CD4-positive, CD25-positive, alpha-beta regulatory T cell (primary cell): ENCODE measurements at regions not wholly inside any gene's neighbourhood (a gene's known extent, or its start where the extent isn't known, plus 50 kb on each side); places are given as distances from the start of the nearest gene placed in this dataset.

ENCODE experiments used
- ATAC-seq, 2 donors: fragments of 150-1000 bp; cut with Tn5 transposase; one replicate each; pipeline ENCODE4 v1.10.0; 2021; ENCODE audit warnings: low read depth in 2 of 2, moderate number of reproducible peaks in 2 of 2, moderate library complexity in 1 of 2
- DNase-seq, 3 donors: peaks; one replicate each; pipeline versions ENCODE4 v3.0.0 to v3.0.0-alpha.2; 2012 to 2022; ENCODE audit warnings: mixed read lengths in 1 of 3
- H3K27ac ChIP-seq: one replicate; pipeline ENCODE4 v1.7.0; 2013; ENCODE audit warnings: mild to moderate bottlenecking, low read length; ENCODE audit not compliant: insufficient read depth, poor library complexity, severe bottlenecking
- H3K27me3 ChIP-seq: one replicate; pipeline ENCODE4 v1.7.0; 2013; ENCODE audit warnings: low read length; ENCODE audit not compliant: control insufficient read depth, insufficient read depth
- H3K36me3 ChIP-seq: one replicate; pipeline ENCODE4 v1.7.0; 2013; ENCODE audit warnings: mild to moderate bottlenecking, low read length, moderate library complexity; ENCODE audit not compliant: control insufficient read depth, insufficient read depth
- H3K4me1 ChIP-seq: 2 replicates; pipeline ENCODE4 v1.7.0; 2013; ENCODE audit warnings: mild to moderate bottlenecking, low read length; ENCODE audit not compliant: insufficient read depth, control insufficient read depth, poor library complexity, severe bottlenecking
- H3K4me3 ChIP-seq: one replicate; pipeline ENCODE4 v1.7.0; 2013; ENCODE audit warnings: low read depth, mild to moderate bottlenecking, low read length, moderate library complexity
- H3K9me3 ChIP-seq, 2 experiments: 1 replicate in 1 of 2; 2 replicates in 1 of 2; pipeline ENCODE4 v1.7.0; 2013; ENCODE audit warnings: low read length in 2 of 2, mild to moderate bottlenecking in 1 of 2, moderate library complexity in 1 of 2; ENCODE audit not compliant: control insufficient read depth in 2 of 2
- H3K27ac Mint-ChIP-seq, 3 donors: one replicate each; pipeline ENCODE4 v1.8.0; 2020 to 2022; ENCODE audit warnings: mild to moderate bottlenecking in 3 of 3, mixed read lengths in 3 of 3, moderate library complexity in 2 of 3
- H3K27me3 Mint-ChIP-seq: one replicate; pipeline ENCODE4 v1.8.0; 2022; ENCODE audit warnings: mild to moderate bottlenecking, mixed read lengths
- H3K36me3 Mint-ChIP-seq: one replicate; pipeline ENCODE4 v1.8.0; 2020; ENCODE audit warnings: mixed read lengths
- H3K4me1 Mint-ChIP-seq, 4 donors: one replicate each; pipeline ENCODE4 v1.8.0; 2020 to 2022; ENCODE audit warnings: mixed read lengths in 4 of 4, mild to moderate bottlenecking in 1 of 4
- H3K4me3 Mint-ChIP-seq, 4 donors: one replicate each; pipeline ENCODE4 v1.8.0; 2020 to 2022; ENCODE audit warnings: mild to moderate bottlenecking in 4 of 4, mixed read lengths in 4 of 4, moderate library complexity in 3 of 4
- H3K9me3 Mint-ChIP-seq, 7 donors: one replicate each; pipeline ENCODE4 v1.8.0; 2020 to 2022; ENCODE audit warnings: mixed read lengths in 7 of 7, mild to moderate bottlenecking in 3 of 7, moderate library complexity in 2 of 7

DNA sequence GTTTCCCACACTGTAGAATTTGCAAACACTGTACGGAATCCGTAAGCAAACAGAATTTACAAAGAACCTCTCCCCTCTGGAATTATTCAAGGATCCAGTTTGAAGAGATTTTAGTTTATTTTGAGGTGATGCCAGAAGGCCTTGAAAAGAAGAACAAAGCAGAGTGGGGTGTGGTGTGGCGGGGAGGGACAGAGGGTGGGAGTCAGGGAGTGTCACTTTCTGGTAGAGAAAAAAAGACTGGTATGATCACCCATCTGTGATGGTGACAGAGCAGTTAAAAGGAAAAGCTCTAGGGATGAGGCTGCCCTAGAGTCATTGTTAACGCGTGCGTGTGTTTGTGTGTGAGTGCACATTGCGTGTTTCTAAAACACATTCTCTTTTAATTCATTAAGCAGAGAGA is 97.0 kb upstream of the F13A1 start:
- no peak overlapping the region for H3K4me3 Mint-ChIP-seq
- no peaks in the 10 kb centered on the region for H3K27me3 ChIP-seq
- H3K4me3 ChIP-seq, result no peak overlapping the region
- H3K9me3 Mint-ChIP-seq, result peaks cover 0 to 4% (median 0%) of the 10 kb centered on the region in 7 donors
- H3K4me1 ChIP-seq, result no peaks in the 10 kb centered on the region
- no peaks in the 10 kb centered on the region for H3K36me3 Mint-ChIP-seq
- H3K36me3 ChIP-seq, result no peaks in the 10 kb centered on the region
- no peak overlapping the region for H3K27ac ChIP-seq
- H3K27ac Mint-ChIP-seq, result no peak overlapping the region
- DNase-seq (no peak), ATAC-seq (no peak)
- H3K27me3 Mint-ChIP-seq, result no peaks in the 10 kb centered on the region
- H3K9me3 ChIP-seq, result no peaks in the 10 kb centered on the region
- H3K4me1 Mint-ChIP-seq, result no peaks in the 10 kb centered on the region

DNA sequence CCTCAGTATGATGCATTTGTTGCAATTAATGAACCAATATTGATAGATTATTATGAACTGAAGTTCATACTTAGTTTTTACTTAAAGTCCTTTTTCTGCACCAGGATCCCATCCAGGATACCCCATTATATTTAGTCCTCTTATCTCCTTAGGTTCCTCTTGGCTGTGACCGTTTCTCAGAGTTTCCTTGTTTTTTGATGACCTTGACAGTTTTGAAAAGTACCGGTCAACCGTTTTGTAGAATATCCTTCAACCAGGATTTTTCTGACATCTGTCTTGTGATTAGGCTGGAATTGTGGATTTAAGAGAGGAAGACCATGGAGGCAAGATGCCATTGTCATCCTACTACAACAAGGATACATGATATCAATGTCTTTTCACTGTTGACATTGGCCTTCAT is 98.0 kb upstream of the F13A1 start:
- Histone ChIP-seq H3K4me1 (no peaks in the 10 kb centered on the region), H3K9me3 (no peaks in the 10 kb centered on the region), H3K36me3 (no peaks in the 10 kb centered on the region), H3K27me3 (no peaks in the 10 kb centered on the region), H3K27ac (no peak overlapping the region), H3K4me3 (no peak overlapping the region)
- no peaks in the 10 kb centered on the region for H3K36me3 Mint-ChIP-seq
- ATAC-seq, result no peak
- H3K27ac Mint-ChIP-seq, result no peak overlapping the region
- no peak for DNase-seq
- H3K9me3 Mint-ChIP-seq, result peaks cover 0 to 7% (median 0%) of the 10 kb centered on the region in 7 donors
- H3K4me3 Mint-ChIP-seq, result no peak overlapping the region
- H3K4me1 Mint-ChIP-seq, result no peaks in the 10 kb centered on the region
- H3K27me3 Mint-ChIP-seq, result no peaks in the 10 kb centered on the region

DNA sequence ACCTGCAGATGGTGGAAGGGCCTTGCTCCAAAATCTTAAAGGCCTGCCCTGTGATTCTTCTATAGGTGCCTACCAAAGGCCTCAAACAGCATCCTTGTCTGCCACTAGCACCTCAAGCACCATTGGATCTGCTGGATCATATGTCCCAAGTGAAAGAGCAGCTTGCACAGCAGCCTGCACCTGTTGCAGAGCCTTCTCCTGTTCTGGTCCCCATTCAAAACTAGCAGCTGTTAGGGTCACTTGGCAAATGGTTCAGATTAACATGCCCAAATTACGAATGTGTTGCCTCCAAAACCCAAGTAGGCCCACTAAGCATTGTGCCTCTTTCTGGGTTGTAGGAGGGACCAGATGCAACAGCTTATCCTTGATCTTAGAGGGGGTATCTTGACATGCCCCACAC is 99.6 kb upstream of the F13A1 start:
- H3K27me3 Mint-ChIP-seq, result peaks cover 4% of the 10 kb centered on the region
- H3K27ac Mint-ChIP-seq, result no peak overlapping the region
- DNase-seq (no peak), ATAC-seq (no peak)
- Histone ChIP-seq H3K36me3 (no peaks in the 10 kb centered on the region), H3K27ac (no peak overlapping the region), H3K4me1 (no peaks in the 10 kb centered on the region), H3K9me3 (no peaks in the 10 kb centered on the region), H3K4me3 (no peak overlapping the region), H3K27me3 (no peaks in the 10 kb centered on the region)
- H3K36me3 Mint-ChIP-seq, result no peaks in the 10 kb centered on the region
- H3K9me3 Mint-ChIP-seq, result peaks cover 0 to 13% (median 8%) of the 10 kb centered on the region in 7 donors
- H3K4me1 Mint-ChIP-seq, result no peaks in the 10 kb centered on the region
- no peak overlapping the region for H3K4me3 Mint-ChIP-seq

DNA sequence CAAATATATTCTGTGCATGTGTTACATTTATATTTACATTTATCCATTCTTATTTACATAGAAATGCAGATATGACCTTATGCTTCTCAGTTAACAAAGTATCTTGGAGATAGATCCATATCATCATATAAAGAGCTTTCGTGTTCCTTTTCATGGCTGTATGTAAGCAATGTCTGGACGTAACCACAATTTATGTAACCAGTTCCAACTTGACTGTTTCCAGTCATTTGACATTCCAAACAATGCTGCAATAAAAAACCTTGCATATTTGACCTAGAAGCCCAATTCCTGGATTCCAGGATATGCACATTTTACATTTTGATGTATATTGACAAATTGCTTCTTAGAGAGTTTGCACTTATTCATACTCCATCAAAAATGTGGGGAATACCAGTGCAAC is 113.7 kb upstream of the F13A1 start:
- Mint-ChIP-seq H3K27ac (no peak overlapping the region), H3K36me3 (no peaks in the 10 kb centered on the region), H3K4me1 (no peaks in the 10 kb centered on the region), H3K9me3 (peaks cover 0 to 7% (median 0%) of the 10 kb centered on the region in 7 donors), H3K4me3 (no peak overlapping the region), H3K27me3 (no peaks in the 10 kb centered on the region)
- H3K36me3 ChIP-seq, result no peaks in the 10 kb centered on the region
- peaks cover 0 to 4% of the 10 kb centered on the region in 2 experiments for H3K9me3 ChIP-seq
- no peak overlapping the region for H3K27ac ChIP-seq
- DNase-seq (no peak), ATAC-seq (no peak)
- no peak overlapping the region for H3K4me3 ChIP-seq
- no peaks in the 10 kb centered on the region for H3K4me1 ChIP-seq
- H3K27me3 ChIP-seq, result peaks cover 1% of the 10 kb centered on the region

DNA sequence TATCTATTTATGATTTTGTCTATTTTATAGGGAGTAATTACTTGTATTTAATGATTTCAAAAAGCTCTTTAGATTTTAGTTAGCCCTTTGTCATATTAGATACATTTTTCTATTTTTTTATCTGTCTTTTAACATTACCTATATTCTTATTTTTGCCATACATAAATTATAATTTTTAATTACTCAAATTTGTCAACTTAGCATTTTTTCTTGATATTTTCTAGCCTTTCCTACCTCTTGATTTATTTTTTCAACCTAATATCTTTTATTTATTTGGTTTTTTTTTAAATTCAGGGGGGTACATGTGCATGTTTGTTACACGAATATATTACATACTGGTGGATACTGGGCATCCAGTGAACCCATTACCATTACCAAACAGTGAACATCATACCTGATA is 114.3 kb upstream of the F13A1 start:
- H3K4me3 Mint-ChIP-seq, result no peak overlapping the region
- no peak overlapping the region for H3K4me3 ChIP-seq

DNA sequence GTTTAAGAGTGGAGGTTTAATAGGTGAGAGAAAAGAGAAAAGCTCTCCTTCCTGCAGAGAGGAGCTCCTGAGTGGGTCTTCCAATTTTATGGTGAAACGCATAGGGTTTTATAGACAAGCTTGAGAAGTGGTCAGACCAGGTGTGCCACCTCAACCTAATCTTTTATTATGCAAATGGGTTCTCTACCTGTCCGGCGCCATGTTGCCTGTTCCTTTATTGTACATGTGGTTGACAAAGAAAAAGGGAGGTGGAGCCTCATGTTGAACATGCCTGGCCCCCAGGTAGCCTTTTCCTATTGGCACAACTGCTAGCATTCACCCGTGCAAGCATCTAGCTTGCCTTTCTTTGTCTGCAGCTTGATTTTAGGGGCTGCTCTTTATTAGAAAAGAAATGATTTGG is 115.9 kb upstream of the F13A1 start:
- no peak for DNase-seq

More for the DNA sequence above, 114.3 kb upstream of the F13A1 start:
- no peaks in the 10 kb centered on the region for H3K4me1 ChIP-seq
- H3K27me3 ChIP-seq, result peaks cover 1% of the 10 kb centered on the region
- no peaks in the 10 kb centered on the region for H3K4me1 Mint-ChIP-seq
- H3K27ac ChIP-seq, result no peak overlapping the region
- no peak for ATAC-seq
- H3K27me3 Mint-ChIP-seq, result no peaks in the 10 kb centered on the region
- DNase-seq, result no peak
- H3K9me3 Mint-ChIP-seq, result peaks cover 0 to 7% (median 0%) of the 10 kb centered on the region in 7 donors
- H3K9me3 ChIP-seq, result peaks cover 0 to 4% of the 10 kb centered on the region in 2 experiments
- H3K36me3 ChIP-seq, result no peaks in the 10 kb centered on the region
- no peak overlapping the region for H3K27ac Mint-ChIP-seq
- no peaks in the 10 kb centered on the region for H3K36me3 Mint-ChIP-seq

DNA sequence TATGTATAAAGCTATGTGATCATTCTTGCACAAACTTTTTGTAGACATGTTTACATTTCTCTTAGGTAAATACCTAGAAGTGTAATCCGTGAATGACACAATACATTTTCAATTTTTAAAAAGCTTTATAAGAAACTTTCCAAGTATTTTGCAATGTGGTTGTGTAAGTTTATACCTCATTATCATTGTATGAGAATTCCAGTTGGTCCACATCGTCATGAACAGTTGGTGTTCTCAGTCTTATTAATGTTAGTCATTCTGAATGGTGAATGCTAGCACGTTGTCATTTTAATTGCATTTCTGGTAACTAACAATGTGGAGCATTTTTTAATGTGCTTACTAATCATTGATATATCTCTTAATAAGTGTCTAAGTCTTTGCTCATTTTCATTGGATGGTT is 116.5 kb upstream of the F13A1 start:
- no peaks in the 10 kb centered on the region for H3K27me3 Mint-ChIP-seq
- no peaks in the 10 kb centered on the region for H3K4me1 Mint-ChIP-seq
- no peak overlapping the region for H3K27ac Mint-ChIP-seq
- H3K27me3 ChIP-seq, result peaks cover 1% of the 10 kb centered on the region
- H3K9me3 Mint-ChIP-seq, result peaks cover 0 to 9% (median 0%) of the 10 kb centered on the region in 7 donors
- H3K27ac ChIP-seq, result no peak overlapping the region
- no peak overlapping the region for H3K4me3 ChIP-seq
- ATAC-seq (no peak), DNase-seq (no peak)
- no peaks in the 10 kb centered on the region for H3K36me3 ChIP-seq
- H3K9me3 ChIP-seq, result peaks cover 0 to 4% of the 10 kb centered on the region in 2 experiments
- no peak overlapping the region for H3K4me3 Mint-ChIP-seq
- H3K36me3 Mint-ChIP-seq, result no peaks in the 10 kb centered on the region
- H3K4me1 ChIP-seq, result no peaks in the 10 kb centered on the region

More for the DNA sequence above, 115.9 kb upstream of the F13A1 start:
- no peaks in the 10 kb centered on the region for H3K27me3 Mint-ChIP-seq
- no peak overlapping the region for H3K27ac Mint-ChIP-seq
- no peaks in the 10 kb centered on the region for H3K4me1 ChIP-seq
- H3K9me3 ChIP-seq, result peaks cover 0 to 4% of the 10 kb centered on the region in 2 experiments
- H3K9me3 Mint-ChIP-seq, result peaks cover 0 to 7% (median 0%) of the 10 kb centered on the region in 7 donors
- H3K27ac ChIP-seq, result no peak overlapping the region
- H3K4me1 Mint-ChIP-seq, result no peaks in the 10 kb centered on the region
- H3K36me3 Mint-ChIP-seq, result no peaks in the 10 kb centered on the region
- no peak overlapping the region for H3K4me3 ChIP-seq
- no peaks in the 10 kb centered on the region for H3K36me3 ChIP-seq
- ATAC-seq, result no peak
- H3K27me3 ChIP-seq, result peaks cover 1% of the 10 kb centered on the region
- H3K4me3 Mint-ChIP-seq, result no peak overlapping the region

DNA sequence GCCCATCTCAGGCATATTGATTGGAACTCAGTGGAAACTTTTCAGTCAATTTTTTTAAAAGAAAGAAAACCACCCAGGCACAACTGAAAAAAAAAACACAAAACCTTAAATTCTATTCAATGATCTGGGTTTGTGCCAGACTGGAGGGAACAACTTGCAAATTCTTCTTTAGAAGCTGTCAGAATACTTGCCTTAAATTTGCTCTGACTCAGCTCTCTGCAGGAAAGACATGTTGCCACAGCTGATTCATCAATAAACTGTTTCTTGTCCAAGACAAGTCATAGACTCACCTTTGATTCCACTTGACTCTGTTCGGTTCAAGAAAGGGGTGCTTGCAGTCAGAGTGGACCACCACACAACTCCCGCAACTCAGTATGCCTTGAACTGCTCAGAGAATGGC is 117.8 kb upstream of the F13A1 start:
- ATAC-seq (no peak), DNase-seq (no peak)
- Histone ChIP-seq H3K9me3 (peaks cover 0 to 4% of the 10 kb centered on the region in 2 experiments), H3K27me3 (peaks cover 1% of the 10 kb centered on the region), H3K36me3 (no peaks in the 10 kb centered on the region), H3K4me1 (no peaks in the 10 kb centered on the region), H3K4me3 (no peak overlapping the region), H3K27ac (no peak overlapping the region)
- H3K9me3 Mint-ChIP-seq, result peaks cover 0 to 12% (median 0%) of the 10 kb centered on the region in 7 donors
- H3K4me3 Mint-ChIP-seq, result no peak overlapping the region
- no peak overlapping the region for H3K27ac Mint-ChIP-seq
- no peaks in the 10 kb centered on the region for H3K4me1 Mint-ChIP-seq
- H3K27me3 Mint-ChIP-seq, result no peaks in the 10 kb centered on the region
- no peaks in the 10 kb centered on the region for H3K36me3 Mint-ChIP-seq
